ENCODE measurements at regions not wholly inside any gene's neighbourhood (a gene's known extent, or its start where the extent isn't known, plus 50 kb on each side); places are given as distances from the start of the nearest gene placed in this dataset.

GRCh38 chrX:149286940-149287349, 218.2 kb downstream of the IDS start:
- BruUV-seq (replicated peaks), result no TSS peak
- intact Hi-C loops (cut with micrococcal nuclease; ENCODE audit: unreplicated experiment), result loop anchor here (2.0 to 5.0 kb wide), 4 partner anchors 135 to 1238 kb away; no protein-coding TSS in a partner anchor
- Histone ChIP-seq H3K9me3 (no peaks in the 10 kb centered on the region), H3K36me3 (ENCODE audit: control insufficient read depth, insufficient read depth, low read length) (no peaks in the 10 kb centered on the region), H3K4me1 (no peaks in the 10 kb centered on the region), H3K4me3 (ENCODE audit: low read depth, low read length) (no peak overlapping the region), H3K27me3 (replicated peaks; ENCODE audit: control insufficient read depth, insufficient read depth, low read length) (no peaks in the 10 kb centered on the region)
- no peaks in the 10 kb centered on the region for H3K36me3 Mint-ChIP-seq (ENCODE audit: insufficient read depth, unreplicated experiment)
- CTCF ChIA-PET, result interaction anchor here (1.0 to 1.1 kb wide), 2 partner anchors 137 to 406 kb away, joined by 3 read pairs; no protein-coding TSS in a partner anchor
- TF ChIP-seq CTCF (IDR thresholded peaks at IDR 0.05; ENCODE audit: insufficient read depth in 1 of 2, low read depth in 1 of 2, low read length in 1 of 2, severe bottlenecking in 1 of 2, unreplicated experiment in 1 of 2), result peak; percentile 50 to 66
- DNase-seq, result peak; percentile 21 to 33
- H3K9me3 Mint-ChIP-seq (ENCODE audit: unreplicated experiment), result no peaks in the 10 kb centered on the region
- no peaks in the 10 kb centered on the region for H3K4me1 Mint-ChIP-seq (ENCODE audit: low read depth, unreplicated experiment)
- H3K4me3 Mint-ChIP-seq (ENCODE audit: unreplicated experiment), result no peak overlapping the region
- no peak overlapping the region for H3K27ac Mint-ChIP-seq (ENCODE audit: unreplicated experiment)
- POLR2A ChIA-PET, result no interaction called here
- peaks cover 3% of the 10 kb centered on the region for H3K27me3 Mint-ChIP-seq (ENCODE audit: insufficient read depth, unreplicated experiment)

GRCh38 chrX:149284616-149285015, 220.5 kb downstream of the IDS start:
- BruUV-seq (replicated peaks), result no TSS peak
- ChIA-PET POLR2A (no interaction called here), CTCF (no interaction called here)
- H3K4me3 Mint-ChIP-seq (ENCODE audit: unreplicated experiment), result no peak overlapping the region
- Histone ChIP-seq H3K36me3 (ENCODE audit: control insufficient read depth, insufficient read depth, low read length) (no peaks in the 10 kb centered on the region), H3K9me3 (no peaks in the 10 kb centered on the region), H3K4me1 (no peaks in the 10 kb centered on the region), H3K4me3 (ENCODE audit: low read depth, low read length) (no peak overlapping the region), H3K27me3 (replicated peaks; ENCODE audit: control insufficient read depth, insufficient read depth, low read length) (no peaks in the 10 kb centered on the region)
- no peaks in the 10 kb centered on the region for H3K9me3 Mint-ChIP-seq (ENCODE audit: unreplicated experiment)
- H3K27ac Mint-ChIP-seq (ENCODE audit: unreplicated experiment), result no peak overlapping the region
- TF ChIP-seq CTCF (IDR thresholded peaks at IDR 0.05; ENCODE audit: insufficient read depth in 1 of 2, low read depth in 1 of 2, low read length in 1 of 2, severe bottlenecking in 1 of 2, unreplicated experiment in 1 of 2), result no peak
- no peak for DNase-seq
- peaks cover 3% of the 10 kb centered on the region for H3K27me3 Mint-ChIP-seq (ENCODE audit: insufficient read depth, unreplicated experiment)
- intact Hi-C loops (cut with micrococcal nuclease; ENCODE audit: unreplicated experiment), result loop anchor here (5.0 kb wide), 3 partner anchors 132 to 402 kb away; no protein-coding TSS in a partner anchor
- H3K36me3 Mint-ChIP-seq (ENCODE audit: insufficient read depth, unreplicated experiment), result no peaks in the 10 kb centered on the region
- H3K4me1 Mint-ChIP-seq (ENCODE audit: low read depth, unreplicated experiment), result no peaks in the 10 kb centered on the region

GRCh38 chrX:149283853-149284252, 221.3 kb downstream of the IDS start:
- Mint-ChIP-seq H3K27ac (ENCODE audit: unreplicated experiment) (no peak overlapping the region), H3K4me1 (ENCODE audit: low read depth, unreplicated experiment) (no peaks in the 10 kb centered on the region), H3K9me3 (ENCODE audit: unreplicated experiment) (no peaks in the 10 kb centered on the region), H3K36me3 (ENCODE audit: insufficient read depth, unreplicated experiment) (no peaks in the 10 kb centered on the region), H3K27me3 (ENCODE audit: insufficient read depth, unreplicated experiment) (peaks cover 3% of the 10 kb centered on the region), H3K4me3 (ENCODE audit: unreplicated experiment) (no peak overlapping the region)
- TF ChIP-seq CTCF (IDR thresholded peaks at IDR 0.05; ENCODE audit: insufficient read depth in 1 of 2, low read depth in 1 of 2, low read length in 1 of 2, severe bottlenecking in 1 of 2, unreplicated experiment in 1 of 2), result no peak
- Histone ChIP-seq H3K4me3 (ENCODE audit: low read depth, low read length) (no peak overlapping the region), H3K36me3 (ENCODE audit: control insufficient read depth, insufficient read depth, low read length) (no peaks in the 10 kb centered on the region), H3K27me3 (replicated peaks; ENCODE audit: control insufficient read depth, insufficient read depth, low read length) (no peaks in the 10 kb centered on the region), H3K4me1 (no peaks in the 10 kb centered on the region), H3K9me3 (no peaks in the 10 kb centered on the region)
- DNase-seq, result no peak
- intact Hi-C loops (cut with micrococcal nuclease; ENCODE audit: unreplicated experiment), result no loop called here
- ChIA-PET POLR2A (no interaction called here), CTCF (no interaction called here)
- BruUV-seq (replicated peaks), result no TSS peak
